GM12873 (cell line): ENCODE measurements at regions not wholly inside any gene's neighbourhood (a gene's known extent, or its start where the extent isn't known, plus 50 kb on each side); places are given as distances from the start of the nearest gene placed in this dataset.

Source experiments
- TF ChIP-seq, protein P1 (sequence below): IDR thresholded peaks from 2 replicates; pipeline ENCODE4 v1.5.1; 2012; ENCODE audit warnings: low read depth, mild to moderate bottlenecking, moderate library complexity, low read length, control low read depth; ENCODE audit not compliant: insufficient read depth; ENCODE audit errors: missing control alignments

DNA sequence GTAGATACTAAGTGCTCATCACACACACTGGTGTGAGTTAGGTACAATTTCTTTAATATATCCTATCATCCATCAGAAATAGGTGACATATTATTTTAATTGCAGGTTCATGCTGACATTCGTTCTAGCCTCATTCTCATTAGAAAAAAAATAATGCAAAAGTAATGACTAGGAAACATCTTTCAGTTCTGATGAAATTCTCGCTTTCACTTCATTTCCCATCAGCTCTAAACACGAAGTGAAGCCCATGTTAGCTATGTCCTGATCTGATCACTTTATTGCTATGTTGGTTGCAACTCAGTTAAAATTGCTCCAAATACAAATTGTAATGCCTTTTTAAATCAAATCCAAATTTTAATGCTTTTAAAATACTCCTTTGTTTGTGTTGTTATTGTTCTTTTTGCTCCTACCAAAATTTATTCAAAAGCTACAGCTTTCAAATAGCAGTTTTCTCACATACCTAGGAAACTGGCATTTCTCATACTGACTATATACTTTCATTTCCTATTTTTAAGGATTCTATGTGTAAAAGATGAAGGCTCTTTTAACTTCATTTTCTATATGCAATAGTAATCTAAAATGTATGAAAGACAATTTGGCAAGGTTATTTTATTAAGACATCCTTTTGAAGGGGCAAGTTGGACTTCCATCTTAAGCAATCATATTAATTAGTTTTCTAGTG, 1237.8 kb upstream of the ACO1 start:
- TF ChIP-seq, protein P1, sequence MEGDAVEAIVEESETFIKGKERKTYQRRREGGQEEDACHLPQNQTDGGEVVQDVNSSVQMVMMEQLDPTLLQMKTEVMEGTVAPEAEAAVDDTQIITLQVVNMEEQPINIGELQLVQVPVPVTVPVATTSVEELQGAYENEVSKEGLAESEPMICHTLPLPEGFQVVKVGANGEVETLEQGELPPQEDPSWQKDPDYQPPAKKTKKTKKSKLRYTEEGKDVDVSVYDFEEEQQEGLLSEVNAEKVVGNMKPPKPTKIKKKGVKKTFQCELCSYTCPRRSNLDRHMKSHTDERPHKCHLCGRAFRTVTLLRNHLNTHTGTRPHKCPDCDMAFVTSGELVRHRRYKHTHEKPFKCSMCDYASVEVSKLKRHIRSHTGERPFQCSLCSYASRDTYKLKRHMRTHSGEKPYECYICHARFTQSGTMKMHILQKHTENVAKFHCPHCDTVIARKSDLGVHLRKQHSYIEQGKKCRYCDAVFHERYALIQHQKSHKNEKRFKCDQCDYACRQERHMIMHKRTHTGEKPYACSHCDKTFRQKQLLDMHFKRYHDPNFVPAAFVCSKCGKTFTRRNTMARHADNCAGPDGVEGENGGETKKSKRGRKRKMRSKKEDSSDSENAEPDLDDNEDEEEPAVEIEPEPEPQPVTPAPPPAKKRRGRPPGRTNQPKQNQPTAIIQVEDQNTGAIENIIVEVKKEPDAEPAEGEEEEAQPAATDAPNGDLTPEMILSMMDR, result no peak

DNA sequence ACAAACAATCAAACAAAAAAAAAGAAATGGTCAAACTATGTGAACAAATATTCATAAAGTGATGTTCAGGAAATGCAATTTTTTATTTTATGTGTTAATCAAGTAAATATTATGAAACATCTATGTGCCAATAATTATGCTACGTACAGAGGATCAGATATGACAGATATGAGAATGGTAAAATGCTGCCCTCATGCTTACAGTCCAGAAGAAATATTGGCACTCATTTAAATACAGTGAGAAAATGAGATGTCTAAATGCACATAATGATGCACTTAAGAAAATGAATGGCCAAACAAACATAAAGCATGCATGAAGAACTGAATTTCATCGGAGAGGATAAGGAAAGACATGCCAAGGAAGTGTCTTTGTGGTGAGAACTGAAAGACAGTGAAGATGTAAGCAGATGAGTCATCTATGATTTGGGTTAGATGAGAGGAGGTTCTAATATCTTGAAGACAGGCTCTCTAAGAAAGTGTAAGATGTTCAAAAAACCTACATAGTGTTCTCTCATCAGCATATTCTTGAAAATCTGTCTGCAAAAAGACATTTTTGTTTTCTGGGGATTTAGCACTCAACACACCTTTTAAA, 1231.1 kb upstream of the ACO1 start:
- TF ChIP-seq, protein P1, result no peak

DNA sequence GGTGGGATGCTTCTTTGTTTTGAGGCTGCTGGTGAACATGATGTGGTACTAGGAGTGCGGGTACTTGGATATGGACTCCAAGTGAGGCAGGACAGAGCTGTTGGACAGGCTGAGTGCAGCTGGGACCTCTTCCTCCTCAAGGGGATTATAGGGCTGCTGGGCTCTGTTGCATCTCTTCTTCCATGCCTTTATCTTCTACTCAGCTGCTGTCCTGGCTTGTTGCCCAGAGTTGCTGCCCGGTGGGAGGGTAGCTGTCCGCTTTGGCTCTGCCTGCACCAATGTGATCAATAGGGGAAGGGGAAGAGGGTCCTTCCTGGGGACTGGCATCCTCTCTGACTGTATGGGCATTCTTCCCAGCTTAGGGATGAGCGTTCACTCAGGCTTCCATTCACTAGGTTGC, 1217.9 kb upstream of the ACO1 start:
- TF ChIP-seq, protein P1, result no peak

DNA sequence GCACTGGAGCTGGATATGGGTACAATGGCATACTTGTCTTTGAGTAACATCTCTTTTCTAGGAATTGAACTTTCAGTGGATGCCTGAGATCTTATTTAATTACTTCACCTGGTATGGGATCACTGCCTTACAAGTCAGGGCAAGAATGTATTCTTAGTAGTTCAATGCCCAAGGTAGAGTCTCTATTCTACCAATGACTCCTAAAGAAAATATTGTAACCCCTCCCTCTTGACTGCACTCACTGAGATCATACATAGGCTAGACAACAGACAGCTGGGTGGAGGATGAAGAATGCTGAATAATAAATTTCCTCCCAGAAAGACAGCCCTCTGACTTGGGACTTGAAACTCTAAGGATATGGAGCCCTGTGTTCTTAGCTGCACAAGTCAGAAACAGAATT, 1216.3 kb upstream of the ACO1 start:
- TF ChIP-seq, protein P1, result no peak

DNA sequence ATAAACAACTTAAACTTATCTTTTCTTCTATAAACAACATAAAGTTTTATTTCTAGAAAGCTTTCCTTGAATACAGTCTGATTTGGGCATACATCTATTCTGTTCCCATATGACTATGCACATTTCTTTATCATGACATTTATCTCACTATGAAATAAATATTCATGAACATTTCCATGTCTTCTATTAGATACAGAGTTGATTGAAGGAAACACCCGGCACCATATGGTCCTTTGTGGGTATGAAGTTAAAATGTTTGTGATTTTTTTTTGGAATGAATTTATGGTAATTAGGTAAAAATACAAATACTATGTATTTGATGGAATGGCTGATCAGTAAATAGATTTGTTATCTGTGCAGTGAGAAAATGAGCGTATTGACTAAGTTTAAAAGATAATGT, 1209.8 kb upstream of the ACO1 start:
- TF ChIP-seq, protein P1, result no peak

DNA sequence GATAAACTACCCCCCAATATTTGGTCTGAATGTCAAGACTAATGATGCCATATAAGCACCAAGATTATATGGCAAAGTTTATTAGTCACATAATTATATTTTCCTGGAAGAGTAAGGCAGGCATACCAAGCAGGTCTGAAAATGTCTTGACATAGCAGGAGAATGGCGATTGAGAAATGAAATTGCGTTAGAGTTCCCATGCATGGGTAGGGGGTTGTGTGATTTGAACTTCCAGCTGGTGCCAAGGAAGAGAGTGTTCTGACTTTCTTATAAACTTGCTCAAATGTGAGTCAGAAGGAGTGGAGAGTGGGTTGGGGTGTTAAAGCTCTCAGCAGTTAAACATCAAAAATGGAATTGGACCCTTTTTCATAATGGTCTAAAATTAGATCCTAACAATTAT, 1200.6 kb upstream of the ACO1 start:
- TF ChIP-seq, protein P1, result no peak

DNA sequence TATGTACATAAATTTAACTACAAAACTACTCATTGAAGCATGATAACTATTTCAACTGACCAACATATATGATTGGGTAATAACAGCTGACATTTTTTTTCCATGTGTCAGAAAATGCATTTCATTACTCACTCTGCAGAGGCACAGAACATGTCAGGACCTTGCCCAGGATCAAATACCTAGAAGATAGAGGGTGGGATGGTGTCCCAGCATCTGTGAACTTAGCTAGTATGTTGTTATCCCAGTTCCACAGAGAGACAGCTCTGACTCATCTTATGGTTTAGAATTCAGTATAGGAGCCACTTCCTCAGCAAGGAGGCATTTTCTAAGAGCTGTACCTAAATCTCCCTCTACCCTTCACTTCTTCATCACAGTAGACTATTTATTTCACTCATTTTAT, 1198.6 kb upstream of the ACO1 start:
- TF ChIP-seq, protein P1, result no peak
